NCI-H146 treated with DMSO at 0.1 percent for 48 hours (cell line): ENCODE measurements at regions not wholly inside any gene's neighbourhood (a gene's known extent, or its start where the extent isn't known, plus 50 kb on each side); places are given as distances from the start of the nearest gene placed in this dataset.

Experiments used
- DNase-seq: peaks from one replicate; lab custom pipeline; 2025; ENCODE audit not compliant: unreplicated experiment; lab: John Stamatoyannopoulos, UW

GRCh38 chr11:70486731-70487130 is 88.4 kb downstream of the CTTN start:
- DNase-seq = no peak

GRCh38 chr11:70487160-70487559 is 88.8 kb downstream of the CTTN start:
- DNase-seq = no peak

GRCh38 chr11:70487756-70488155 is 89.4 kb downstream of the CTTN start:
- DNase-seq = no peak

GRCh38 chr11:70488171-70488703 is 89.9 kb downstream of the CTTN start:
- DNase-seq = no peak

GRCh38 chr11:70489276-70489675 is 90.9 kb downstream of the CTTN start:
- no peak for DNase-seq

- DNase-seq = no peak
Observed at GRCh38 chr11:70490208-70490607, 91.9 kb downstream of the CTTN start.

- no peak for DNase-seq
Observed at GRCh38 chr11:70490723-70491558, 92.6 kb downstream of the CTTN start.

GRCh38 chr11:70491696-70492472 is 93.6 kb downstream of the CTTN start:
- no peak for DNase-seq

- DNase-seq = no peak
Observed at GRCh38 chr11:70493089-70493474, 94.8 kb downstream of the CTTN start.

- DNase-seq = no peak
Observed at GRCh38 chr11:70493891-70494290, 95.6 kb downstream of the CTTN start.

GRCh38 chr11:70494559-70495350 is 96.4 kb downstream of the CTTN start:
- DNase-seq = no peak

- no peak for DNase-seq
Observed at GRCh38 chr11:70495351-70496310, 97.3 kb downstream of the CTTN start.

GRCh38 chr11:70496591-70497535 is 98.5 kb downstream of the CTTN start:
- DNase-seq = no peak

- DNase-seq = no peak
Observed at GRCh38 chr11:70497536-70498075, 99.3 kb downstream of the CTTN start.

GRCh38 chr11:70498171-70498571 is 99.8 kb downstream of the CTTN start:
- no peak for DNase-seq

- no peak for DNase-seq
Observed at GRCh38 chr11:70498976-70499801, 100.9 kb downstream of the CTTN start.

GRCh38 chr11:70500076-70500847 is 101.9 kb downstream of the CTTN start:
- no peak for DNase-seq
